NT2/D1 (cell line): ENCODE measurements at regions not wholly inside any gene's neighbourhood (a gene's known extent, or its start where the extent isn't known, plus 50 kb on each side); places are given as distances from the start of the nearest gene placed in this dataset.

Experiments
- YY1 ChIP-seq: IDR thresholded peaks from 2 replicates; pipeline ENCODE4 v1.6.1; 2011; ENCODE audit not compliant: insufficient read length, insufficient read depth
- ZNF274 ChIP-seq: IDR thresholded peaks from 2 replicates; pipeline ENCODE4 v1.6.1; 2011; ENCODE audit warnings: mild to moderate bottlenecking, low read depth, low read length

DNA sequence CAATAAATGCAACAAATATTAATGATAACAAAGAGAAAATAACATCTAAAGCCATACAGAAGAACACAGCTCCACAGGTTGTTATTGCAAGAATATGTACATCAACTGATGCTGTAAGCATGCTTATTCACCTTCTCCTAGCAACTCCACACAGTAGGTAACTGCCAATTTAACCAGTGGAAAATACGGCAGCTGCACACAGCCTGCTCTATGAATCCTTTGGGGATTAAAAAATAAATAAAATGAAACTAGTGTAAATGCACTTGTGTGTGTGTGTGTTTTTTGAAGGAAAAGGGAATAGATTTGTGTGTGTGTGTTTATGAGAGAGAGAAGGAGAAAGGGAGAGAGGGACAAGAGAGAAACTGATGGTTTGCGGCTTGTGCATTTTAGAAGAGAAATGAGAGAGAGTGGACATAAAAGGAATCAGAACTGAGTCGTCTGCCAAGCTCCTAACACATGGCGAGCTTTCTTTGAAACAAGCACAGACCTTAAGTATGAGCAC, 96.2 kb upstream of the PDE1A start:
- TF ChIP-seq ZNF274 (no peak), YY1 (no peak)
